GM18909 (cell line): ENCODE measurements at regions not wholly inside any gene's neighbourhood (a gene's known extent, or its start where the extent isn't known, plus 50 kb on each side); places are given as distances from the start of the nearest gene placed in this dataset.
"Not testable (repeated sequence)": the region's sequence is repeated elsewhere in the genome, so short reads cannot be mapped to it uniquely, and the experiment has no call there.

ENCODE experiments used
- ATAC-seq: cut with Tn5 transposase; IDR thresholded peaks from one replicate; pipeline ENCODE4 v1.9.1; 2021; ENCODE audit warnings: mild to moderate bottlenecking; ENCODE audit not compliant: unreplicated experiment, poor library complexity

DNA sequence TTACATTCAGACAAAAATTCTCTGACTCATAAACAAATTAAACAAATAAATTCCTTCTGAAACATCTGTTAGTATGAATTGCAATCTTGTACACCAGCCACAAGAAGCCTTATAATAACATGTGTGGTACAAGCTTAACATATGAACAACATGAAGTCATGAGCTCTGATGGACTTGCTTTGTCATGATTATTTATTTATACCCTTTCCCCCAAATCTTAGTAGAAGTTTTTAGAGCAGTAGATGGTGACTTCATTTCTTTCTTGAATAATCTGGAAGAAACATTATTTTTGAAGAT, 633.4 kb downstream of the EPHA3 start:
- no peak for ATAC-seq

DNA sequence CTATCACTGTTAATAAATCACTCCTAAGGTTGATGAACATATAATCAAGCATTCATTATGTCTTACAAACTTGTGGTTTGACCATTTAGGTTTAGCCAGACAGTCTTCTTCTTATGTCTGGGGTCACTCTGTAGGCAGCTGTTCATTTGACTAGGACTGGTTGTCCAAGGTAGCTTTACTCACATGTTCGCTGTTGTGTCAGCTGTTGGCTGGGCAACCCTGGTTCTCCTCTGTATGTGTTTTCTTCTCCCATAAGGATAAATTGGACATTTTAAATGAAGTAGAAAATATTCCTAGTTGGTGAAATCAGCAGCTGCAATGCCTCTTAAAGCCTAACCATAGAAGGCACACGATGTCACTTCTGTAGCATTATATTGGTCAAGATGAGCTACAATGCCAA, 635.1 kb downstream of the EPHA3 start:
- no peak for ATAC-seq

GRCh38 chr3:89747541-89748278, 640.3 kb downstream of the EPHA3 start:
- not testable (repeated sequence) for ATAC-seq

DNA sequence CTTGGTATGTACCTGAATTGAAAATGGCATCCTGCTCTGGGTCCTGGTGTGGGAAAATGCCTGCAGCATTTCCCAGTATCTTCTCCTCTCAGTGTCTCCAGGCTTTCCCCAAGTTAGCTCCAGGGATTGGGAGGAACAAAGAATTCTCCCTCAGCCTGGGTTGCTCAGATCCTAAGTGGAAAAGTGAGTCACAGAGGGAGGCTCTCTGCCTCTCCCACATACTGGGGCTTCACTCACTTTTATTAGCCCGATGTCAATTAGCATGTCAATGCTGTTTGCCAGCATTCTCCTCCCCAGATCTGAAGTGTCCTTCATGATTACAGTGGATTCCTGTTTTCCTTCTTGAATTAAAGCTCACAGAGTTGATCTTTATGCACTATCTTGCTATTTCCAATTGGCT, 655.0 kb downstream of the EPHA3 start:
- ATAC-seq, result no peak

DNA sequence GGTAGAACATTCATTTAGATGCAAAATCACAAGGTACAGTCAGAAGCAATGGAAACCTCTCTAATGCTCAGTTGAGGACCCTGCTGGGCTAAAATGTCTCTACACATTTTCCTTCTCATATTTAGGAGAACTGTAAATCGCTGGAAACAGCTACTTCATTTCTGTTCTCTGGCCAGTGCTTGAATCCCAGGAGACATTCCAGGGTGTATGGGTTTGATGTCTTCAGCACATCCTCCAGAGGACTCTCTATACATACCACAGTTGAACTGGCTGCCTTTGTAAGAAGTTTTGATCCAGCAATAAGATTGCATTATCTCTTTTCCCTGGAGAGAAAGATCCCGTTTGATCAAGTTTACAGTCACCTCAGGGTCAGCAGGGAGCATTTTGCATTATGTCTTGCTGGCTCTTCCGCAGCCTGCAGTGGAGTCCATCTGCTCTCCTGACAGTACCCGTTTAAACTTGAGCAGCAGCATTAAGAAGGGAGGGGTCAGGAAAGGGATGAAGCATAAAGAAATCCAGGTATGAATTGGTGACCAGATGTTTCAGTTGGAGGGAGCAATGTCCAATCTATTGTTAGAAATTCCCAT, 676.0 kb downstream of the EPHA3 start:
- no peak for ATAC-seq

DNA sequence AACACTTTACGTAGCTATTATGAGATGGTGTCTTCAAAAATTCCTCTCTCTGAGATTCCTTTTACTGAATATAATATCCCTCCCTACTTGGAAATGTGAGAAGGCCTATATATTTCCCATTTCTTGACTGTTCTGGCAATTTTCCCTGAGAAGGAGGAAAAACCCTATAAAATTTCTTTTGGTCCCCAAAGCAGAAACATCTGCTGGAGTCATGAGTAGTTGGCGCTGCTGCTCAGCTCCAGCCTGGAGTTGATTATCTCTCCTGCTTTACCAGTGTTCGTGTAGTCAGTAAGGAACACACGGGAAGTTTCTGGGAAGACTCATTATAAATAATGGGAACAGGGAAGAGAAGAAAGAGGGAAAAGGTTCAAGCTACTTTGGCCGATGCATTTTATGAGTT, 680.1 kb downstream of the EPHA3 start:
- ATAC-seq, result no peak

DNA sequence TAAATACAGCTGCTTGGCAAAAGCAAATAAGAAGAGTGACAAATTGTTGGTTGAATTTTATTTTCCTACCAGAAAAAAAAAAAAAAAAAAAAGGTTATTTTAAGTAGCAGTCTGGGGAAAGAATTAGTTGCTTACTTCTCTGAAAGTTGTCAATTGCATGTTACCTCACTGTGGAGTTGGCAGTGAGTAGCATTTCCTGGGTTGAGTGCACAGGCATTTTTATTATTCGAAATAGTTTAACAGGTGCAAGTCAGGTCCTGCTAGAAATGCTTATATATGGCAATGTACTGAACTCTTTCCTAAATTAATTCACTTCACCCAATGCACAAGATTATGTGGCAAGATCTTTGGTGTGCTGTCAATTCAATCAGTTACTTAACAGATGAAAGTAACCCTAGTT, 680.6 kb downstream of the EPHA3 start:
- ATAC-seq, result no peak

DNA sequence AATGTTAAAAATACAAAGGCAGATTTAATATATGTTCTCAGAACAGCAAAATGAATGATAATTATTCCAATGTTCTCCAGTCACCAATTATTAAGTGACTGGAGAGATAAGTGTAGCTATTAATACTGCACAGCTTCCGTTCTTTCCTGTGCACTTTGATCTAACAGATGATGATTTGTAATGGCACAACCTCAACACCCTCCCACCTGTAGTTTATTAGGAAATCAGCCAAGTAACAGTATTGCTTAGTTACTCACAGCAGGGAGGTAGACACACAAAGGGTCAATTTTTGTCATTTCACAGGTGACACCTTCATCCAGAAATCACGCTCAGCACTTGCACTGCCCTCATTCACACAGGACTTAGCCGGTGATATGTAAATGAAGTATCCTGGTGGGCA, 688.1 kb downstream of the EPHA3 start:
- no peak for ATAC-seq

GRCh38 chr3:89802881-89803280, 695.5 kb downstream of the EPHA3 start:
- ATAC-seq, result no peak

DNA sequence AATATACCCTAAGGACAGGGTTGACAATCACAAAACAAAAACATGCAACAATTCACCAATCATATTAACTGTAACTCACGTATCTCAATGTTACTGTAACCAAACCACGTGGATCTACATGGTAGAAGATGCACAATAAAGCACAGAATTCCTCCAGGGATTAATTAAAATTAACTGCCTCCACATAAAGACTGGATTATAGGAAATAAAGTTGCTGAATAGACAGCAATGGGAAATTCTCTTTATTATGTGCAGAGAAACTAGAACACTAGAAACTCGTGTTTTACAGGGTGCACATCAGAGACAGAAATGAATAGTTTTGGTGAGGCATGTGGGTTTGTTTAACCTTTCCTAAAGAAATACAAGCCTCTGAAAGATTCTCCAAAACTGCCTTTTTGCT, 696.3 kb downstream of the EPHA3 start:
- no peak for ATAC-seq

DNA sequence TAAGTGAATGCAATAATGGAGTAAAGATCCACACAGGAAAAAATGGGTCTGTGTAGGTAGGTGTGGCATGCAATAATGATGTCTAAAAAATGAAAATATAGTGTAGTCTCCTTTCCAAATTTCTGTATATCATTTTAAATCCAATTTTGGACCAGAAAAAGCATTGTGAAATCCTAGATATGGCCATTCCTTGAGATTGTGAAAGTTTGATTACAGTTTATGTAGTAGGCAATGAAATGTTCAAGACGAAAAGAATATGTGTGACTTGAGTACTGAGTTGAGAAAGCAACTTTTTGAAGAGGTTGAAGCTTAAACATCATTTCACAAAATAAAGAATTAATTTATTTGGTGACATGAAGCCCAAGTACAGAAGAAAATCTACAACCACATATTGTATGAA, 698.7 kb downstream of the EPHA3 start:
- no peak for ATAC-seq

GRCh38 chr3:89808680-89809197, 701.3 kb downstream of the EPHA3 start:
- no peak for ATAC-seq

DNA sequence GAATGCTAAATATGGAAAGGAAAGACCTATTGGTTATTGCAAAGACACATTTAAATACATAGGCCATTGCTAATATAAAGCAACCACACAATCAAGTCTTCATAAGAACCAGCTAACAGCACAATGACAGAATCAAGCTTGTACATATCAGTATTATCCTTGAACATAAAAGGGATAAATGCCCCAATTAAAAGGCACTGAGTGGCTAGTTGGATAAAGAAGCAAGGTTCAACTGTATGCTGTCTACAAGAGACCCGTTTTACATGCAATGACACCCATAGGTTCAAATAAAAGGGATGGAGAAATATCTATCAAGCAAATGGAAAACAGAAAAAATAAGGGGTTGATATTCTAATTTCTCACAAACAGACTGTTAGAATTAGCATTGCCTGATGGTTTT, 706.1 kb downstream of the EPHA3 start:
- ATAC-seq, result no peak

GRCh38 chr3:89841041-89841440, 733.6 kb downstream of the EPHA3 start:
- no peak for ATAC-seq

GRCh38 chr3:89845053-89845452, 737.6 kb downstream of the EPHA3 start:
- ATAC-seq, result no peak

GRCh38 chr3:89847955-89848354, 740.5 kb downstream of the EPHA3 start:
- ATAC-seq, result no peak

GRCh38 chr3:89851974-89852621, 744.7 kb downstream of the EPHA3 start:
- ATAC-seq, result no peak

GRCh38 chr3:89859757-89860156, 752.3 kb downstream of the EPHA3 start:
- no peak for ATAC-seq

GRCh38 chr3:89867286-89867685, 759.9 kb downstream of the EPHA3 start:
- ATAC-seq, result no peak

DNA sequence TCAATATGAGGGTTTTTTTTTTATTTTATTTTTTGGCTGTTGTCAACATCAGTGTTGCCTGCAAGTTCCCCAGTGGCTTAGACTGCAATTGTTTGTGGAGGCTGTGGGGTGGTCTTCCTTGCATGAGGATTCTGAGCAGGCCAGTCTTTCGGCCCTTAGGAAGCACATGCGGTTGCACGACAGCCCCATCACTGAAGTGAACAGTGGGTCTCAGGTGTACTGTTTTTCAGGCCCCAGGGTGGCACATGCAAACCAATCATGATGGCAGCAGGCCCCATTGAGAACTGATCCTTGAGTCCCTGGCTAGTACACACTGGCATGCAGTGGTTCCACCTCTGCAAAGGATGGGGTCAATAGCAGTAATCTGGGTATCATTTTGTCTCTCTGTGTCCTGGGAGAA, 768.7 kb downstream of the EPHA3 start:
- ATAC-seq, result no peak

DNA sequence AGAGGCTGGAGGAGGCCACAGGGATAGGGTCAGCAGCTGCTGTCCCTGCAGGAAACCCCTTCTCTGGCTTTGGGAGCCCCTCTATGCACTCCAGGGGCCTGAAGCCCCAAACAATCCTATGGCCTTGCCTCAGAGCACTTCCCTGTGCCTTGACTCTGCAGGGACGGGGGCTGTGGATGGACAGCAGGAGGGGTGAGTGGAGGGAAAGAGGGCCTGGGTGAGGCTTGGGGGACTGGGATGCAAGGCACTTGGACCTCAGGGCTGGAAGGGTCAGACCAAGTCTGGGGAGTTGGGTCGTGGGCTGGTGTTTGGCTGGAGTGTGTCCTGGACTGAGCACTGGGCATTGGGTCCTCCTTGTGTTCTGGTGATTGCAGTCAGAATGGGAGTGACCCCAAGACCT, 769.8 kb downstream of the EPHA3 start:
- no peak for ATAC-seq

- no peak for ATAC-seq
Observed at GRCh38 chr3:89889386-89889785, 782.0 kb downstream of the EPHA3 start.
